Upper lobe of left lung (tissue), 4 donors: ENCODE measurements at regions not wholly inside any gene's neighbourhood (a gene's known extent, or its start where the extent isn't known, plus 50 kb on each side); places are given as distances from the start of the nearest gene placed in this dataset.

ENCODE experiments used
- CTCF ChIP-seq, 6 experiments: fragments of 450-650 bp in 4 of 6; fragments of 200-600 bp in 2 of 6; sonication (generic) in 2 of 6; IDR thresholded peaks; one replicate each; pipeline ENCODE4 v1.5.1; 2016 to 2019; ENCODE audit warnings: antibody characterized with exemption in 6 of 6
- EP300 ChIP-seq, 4 donors: sonication (generic); formaldehyde crosslinking; IDR thresholded peaks; one replicate each; pipeline ENCODE4 v1.5.1; 2017; ENCODE audit warnings: antibody characterized with exemption in 4 of 4, control low read depth in 2 of 4

- no peak for TF ChIP-seq CTCF (IDR thresholded peaks at IDR 0.05)
- no peak for TF ChIP-seq EP300 (IDR thresholded peaks at IDR 0.05)
Observed at GRCh38 chr13:66224663-66225062, 1005.5 kb downstream of the PCDH9 start.
